ENCODE measurements at regions not wholly inside any gene's neighbourhood (a gene's known extent, or its start where the extent isn't known, plus 50 kb on each side); places are given as distances from the start of the nearest gene placed in this dataset.

DNA sequence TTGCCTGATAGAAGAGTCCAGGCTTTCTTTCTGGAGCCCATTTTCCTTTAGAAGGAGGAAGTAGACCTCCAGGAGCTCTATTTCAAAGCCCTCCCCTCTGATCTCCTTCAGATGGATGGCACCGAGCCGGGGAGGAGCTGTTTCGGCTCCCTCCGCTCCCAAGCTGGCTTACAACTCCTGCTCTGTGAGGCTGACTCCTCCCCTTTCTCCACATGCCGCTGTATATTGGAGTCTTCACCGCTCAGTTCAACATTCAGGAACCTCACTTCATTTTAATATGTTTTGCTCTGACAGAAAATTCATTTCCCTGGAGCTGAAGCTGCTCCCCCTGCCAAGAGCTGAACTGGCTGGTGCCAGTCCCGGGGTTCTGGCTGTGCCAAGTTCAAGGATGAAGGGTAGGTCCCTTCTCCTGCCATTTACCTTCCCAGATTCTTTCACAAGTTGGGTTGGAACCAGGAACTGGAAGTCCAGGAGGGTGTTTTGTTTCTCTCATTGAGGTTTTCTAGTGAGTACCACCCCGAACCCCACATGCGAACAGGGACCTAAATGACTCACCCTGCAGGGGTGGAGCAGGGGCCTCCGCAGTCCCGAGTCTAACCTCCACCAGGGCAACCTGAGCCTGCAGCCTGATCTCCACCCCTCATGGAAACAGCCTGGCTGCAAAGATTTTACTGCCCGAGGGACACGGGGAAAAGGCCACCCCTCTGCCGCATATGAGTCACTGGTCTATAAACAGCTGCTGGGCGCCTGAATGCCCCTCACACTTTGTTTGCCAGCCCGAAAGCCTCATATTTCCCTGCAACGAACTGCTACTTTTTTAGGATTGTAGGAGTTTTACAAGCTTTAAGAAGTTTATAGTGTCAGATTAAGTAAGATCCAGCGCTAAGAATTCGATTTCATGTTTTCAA lies 68.6 kb upstream of the FOXA2 start:
- no peak for DNase-seq (ENCODE audit: low spot score)

DNA sequence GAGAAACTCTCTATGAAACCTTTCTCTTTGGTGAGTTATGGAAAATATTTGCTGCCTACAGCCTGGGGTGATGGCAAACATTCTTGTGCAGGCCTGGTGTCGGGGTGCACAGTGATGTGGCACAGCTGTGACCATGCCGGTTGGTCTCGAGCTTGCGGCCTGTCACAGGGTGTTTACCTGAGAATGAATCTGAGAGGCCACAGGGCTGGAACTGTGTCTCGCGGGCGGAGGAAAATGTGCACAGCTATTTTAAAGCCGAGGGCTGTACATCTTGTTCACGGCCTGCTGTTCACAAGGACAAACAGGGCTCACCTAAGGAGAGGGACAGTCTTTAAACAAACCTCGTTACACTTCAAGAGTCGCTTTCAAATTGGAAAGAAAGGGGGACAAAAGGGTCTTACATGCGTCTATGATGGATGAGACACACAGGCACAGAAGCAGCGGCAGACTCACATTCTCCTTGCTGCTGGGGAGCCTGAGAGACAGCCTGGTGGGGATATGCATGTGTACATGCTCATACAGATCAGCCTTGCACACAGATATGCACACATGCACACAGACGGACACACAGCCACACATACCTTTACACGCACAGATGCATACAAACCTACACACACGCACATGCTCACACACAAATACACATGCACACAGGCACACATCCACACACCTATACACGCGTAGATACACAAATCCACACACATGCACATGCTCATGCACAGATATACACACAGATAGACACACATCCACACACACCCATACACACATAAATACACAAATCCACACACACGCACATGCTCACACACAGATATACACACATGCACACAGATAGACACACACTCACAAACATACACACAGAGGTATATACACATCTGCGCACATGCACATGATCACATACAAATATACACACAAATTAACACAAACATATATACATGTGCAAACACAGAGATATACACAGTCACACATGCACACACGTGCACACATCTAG lies 69.6 kb upstream of the FOXA2 start:
- DNase-seq (ENCODE audit: low spot score), result no peak

DNA sequence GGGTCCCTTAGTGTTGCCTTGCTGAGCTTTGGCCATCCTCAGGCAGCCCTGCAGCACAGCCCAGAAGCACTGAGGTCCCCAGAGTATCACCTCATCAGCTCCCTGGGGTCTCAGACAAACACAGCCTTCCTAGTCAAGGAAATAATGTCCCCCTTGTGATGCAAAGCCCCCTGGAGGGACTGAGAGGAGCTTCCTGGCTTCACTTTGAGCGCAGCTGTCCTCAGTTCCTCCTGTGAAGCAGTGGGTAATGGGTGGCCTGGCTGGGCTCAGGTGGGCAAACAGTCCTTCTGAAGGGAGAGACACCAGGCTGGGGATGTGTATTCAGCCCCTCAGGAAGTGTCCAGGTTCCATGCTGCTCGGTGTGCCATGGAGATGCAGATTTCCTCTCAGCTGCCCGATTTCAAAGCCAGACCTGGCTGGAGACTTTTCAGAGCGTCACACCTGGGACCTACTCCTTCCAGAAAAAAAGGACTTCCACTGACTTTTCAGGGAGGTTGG lies 79.2 kb upstream of the FOXA2 start:
- no peak for DNase-seq (ENCODE audit: low spot score)

GRCh38 chr20:22667198-22667597 lies 82.8 kb upstream of the FOXA2 start:
- DNase-seq (ENCODE audit: low spot score), result no peak

GRCh38 chr20:22672191-22672590 lies 87.8 kb upstream of the FOXA2 start:
- no peak for DNase-seq (ENCODE audit: low spot score)

DNA sequence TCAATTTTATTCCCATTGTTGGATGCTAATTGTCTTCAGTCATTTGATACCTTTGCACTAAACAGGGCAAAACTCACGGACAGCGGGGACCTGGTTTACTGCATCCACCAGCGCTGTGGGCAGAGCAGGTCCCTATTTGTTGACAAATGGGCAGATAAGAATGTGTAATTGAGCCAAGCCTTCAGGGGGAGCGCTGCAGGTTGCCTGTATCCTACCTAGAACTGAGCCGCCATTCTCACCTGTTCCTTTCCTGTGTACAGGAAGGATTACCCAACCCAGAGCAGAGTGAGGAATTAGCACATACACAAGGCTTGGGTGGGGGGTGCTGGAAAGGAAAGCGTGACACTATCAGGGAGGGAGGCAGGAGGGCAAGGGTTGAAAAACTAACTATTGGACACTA lies 89.1 kb upstream of the FOXA2 start:
- DNase-seq (ENCODE audit: low spot score), result no peak

DNA sequence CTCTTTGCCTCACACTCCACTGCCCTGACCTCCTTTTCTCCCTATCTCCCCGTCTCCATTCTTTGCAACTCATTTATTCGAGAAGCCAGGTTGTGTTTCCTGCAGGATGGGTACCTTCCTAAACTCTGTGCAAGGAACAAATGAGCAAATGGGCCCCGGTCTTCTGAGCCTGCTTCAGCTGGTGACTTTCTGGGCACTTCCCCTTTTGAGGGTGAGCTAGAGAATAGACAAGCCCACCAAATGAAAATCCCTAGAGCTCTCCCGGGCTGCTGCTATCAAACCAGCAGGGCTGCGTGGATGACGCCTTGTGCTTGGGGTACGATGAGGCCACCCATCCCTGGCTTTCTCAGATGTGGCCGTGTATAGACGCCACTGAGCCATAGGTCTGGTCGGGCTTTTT lies 91.0 kb upstream of the FOXA2 start:
- no peak for DNase-seq (ENCODE audit: low spot score)

GRCh38 chr20:22678678-22679077 lies 94.3 kb upstream of the FOXA2 start:
- no peak for DNase-seq (ENCODE audit: low spot score)

GRCh38 chr20:22679197-22679596 lies 94.8 kb upstream of the FOXA2 start:
- DNase-seq (ENCODE audit: low spot score), result no peak

DNA sequence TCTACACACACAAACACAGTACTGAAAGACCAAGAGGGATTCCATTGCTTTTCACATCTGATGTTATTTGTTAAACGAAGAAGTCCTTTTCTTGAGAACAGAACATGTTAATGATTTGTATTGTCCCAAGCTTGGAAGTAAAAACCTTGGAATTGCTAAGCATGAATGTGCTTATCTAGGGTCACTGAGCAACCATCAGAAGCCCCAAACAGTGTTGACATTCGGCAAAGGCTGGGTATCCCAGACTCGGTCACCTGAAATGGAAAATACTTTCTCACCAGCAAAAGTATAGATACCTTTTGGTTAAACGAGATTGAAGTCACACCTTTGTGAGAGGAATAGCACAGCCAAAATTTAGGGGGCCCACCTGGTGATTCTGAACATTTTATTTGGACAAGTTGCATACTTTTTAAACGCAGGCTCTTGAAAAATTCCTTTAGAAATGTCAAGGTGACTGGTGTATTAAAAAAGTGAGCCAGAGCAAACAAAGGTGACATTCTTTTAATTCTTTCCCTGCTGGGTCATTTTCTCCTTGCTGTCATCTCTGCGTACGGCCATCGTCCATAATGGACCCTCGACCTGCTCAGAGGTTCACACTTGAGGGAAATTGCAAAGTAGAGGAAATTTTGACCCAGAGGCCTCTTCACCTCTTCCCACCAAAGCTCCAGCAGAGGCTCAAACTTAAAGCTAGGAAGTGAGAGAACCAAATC lies 95.8 kb upstream of the FOXA2 start:
- no peak for DNase-seq (ENCODE audit: low spot score)

GRCh38 chr20:22681591-22682248 lies 97.3 kb upstream of the FOXA2 start:
- DNase-seq (ENCODE audit: low spot score), result no peak

- DNase-seq (ENCODE audit: low spot score), result no peak
Observed at GRCh38 chr20:22682381-22682780, 98.0 kb upstream of the FOXA2 start.

DNA sequence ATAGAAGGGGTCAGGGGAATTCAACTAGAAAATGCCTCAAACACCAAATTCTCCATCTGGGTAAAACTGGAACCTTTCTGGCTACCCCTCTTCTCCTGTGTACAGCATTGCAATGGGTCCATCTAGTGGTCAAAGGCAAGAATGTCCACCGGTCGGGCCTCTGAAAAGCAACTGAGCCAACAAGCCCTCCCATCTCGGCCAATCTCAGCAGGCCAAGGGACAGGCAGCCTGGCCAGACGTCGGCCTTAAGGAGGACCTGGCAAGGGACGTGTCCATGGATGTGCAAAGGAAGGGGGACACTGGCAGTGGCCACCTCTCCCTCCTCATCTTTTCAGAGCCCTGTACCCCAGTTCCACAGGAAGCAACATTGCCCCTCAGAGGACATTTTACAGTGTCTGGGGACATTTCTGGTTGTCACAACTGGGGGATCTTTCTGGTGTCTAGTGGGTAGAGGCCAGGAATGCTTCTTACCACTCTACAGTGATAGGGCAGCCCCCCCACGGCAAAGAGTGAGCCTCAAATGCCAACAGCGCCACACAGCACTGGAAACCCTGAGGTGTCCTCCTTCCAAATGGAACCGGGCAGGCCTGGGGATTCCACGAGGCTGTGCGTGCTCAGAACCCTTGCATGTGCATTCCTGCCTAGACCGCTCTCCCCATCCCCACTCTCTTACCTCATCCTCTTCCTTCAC lies 99.8 kb upstream of the FOXA2 start:
- peak; percentile 83 for DNase-seq (ENCODE audit: low spot score)

DNA sequence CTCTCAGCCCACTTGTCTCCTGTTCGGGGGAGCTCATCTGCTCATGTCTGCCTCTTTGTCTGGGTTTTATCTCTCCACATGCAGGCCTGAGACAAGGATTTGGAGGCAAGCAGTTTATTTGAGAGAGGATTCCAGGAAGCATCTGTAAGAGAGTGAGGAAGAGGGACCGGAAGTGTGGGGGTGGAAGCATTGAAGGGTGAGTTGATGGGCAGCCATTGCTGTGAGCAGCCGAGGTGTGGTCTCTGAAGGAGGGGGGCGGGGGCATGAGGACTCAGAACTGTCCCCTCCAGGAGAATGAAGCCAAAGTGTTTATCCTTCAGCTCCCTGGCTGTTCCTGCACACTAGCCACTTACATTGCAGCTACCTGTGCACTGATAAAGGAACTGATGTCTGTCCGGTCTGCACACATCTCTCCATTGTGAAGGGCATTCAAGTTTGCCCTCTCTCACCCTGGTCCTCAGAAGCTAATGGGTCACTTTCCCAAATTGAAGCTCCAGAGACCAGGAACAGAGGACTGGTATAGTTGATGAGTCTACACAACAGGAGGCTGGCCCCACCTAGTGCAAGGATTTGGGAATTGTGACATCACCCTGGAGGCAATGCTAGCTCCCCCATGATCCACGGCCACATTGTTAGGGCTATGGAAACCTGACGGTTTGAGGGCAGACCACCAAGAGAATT lies 100.5 kb upstream of the FOXA2 start:
- no peak for DNase-seq (ENCODE audit: low spot score)

- DNase-seq (ENCODE audit: low spot score), result peak; percentile 47
Observed at GRCh38 chr20:22686097-22686496, 101.7 kb upstream of the FOXA2 start.

GRCh38 chr20:22687676-22688349 lies 103.4 kb upstream of the FOXA2 start:
- DNase-seq (ENCODE audit: low spot score), result no peak

GRCh38 chr20:22688485-22688884 lies 104.1 kb upstream of the FOXA2 start:
- DNase-seq (ENCODE audit: low spot score), result no peak

GRCh38 chr20:22689266-22689665 lies 104.9 kb upstream of the FOXA2 start:
- no peak for DNase-seq (ENCODE audit: low spot score)

- no peak for DNase-seq (ENCODE audit: low spot score)
Observed at GRCh38 chr20:22690000-22690399, 105.6 kb upstream of the FOXA2 start.
